ENCODE measurements at regions not wholly inside any gene's neighbourhood (a gene's known extent, or its start where the extent isn't known, plus 50 kb on each side); places are given as distances from the start of the nearest gene placed in this dataset.

DNA sequence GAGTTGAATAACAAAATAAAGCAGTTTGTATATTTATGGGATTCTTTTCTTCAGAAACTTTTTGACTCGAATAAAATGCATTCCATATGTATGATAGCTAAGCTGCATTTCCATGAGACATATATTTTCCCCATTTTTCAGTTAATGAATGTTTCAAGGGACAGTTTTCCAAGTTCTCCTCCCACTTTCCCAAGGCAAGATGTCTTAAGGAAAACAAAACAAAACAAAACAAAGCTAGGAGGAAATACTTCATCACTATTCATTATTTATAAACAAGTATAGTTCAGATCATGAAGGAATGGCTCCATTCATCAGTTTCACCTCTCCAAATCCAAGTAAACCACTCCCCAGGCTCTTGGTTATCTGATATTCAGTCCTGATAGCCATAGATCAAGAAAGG, 261.0 kb downstream of the WDR11 start:
- Histone ChIP-seq H3K9me3 (ENCODE audit: control insufficient read depth, insufficient read depth, low read length) (peaks cover 12% of the 10 kb centered on the region), H3K27me3 (ENCODE audit: control insufficient read depth, insufficient read depth, low read length) (no peaks in the 10 kb centered on the region), H3K27ac (ENCODE audit: low read depth, low read length) (no peak overlapping the region), H3K4me3 (ENCODE audit: low read depth, low read length) (no peak overlapping the region)
- DNase-seq (ENCODE audit: low read depth, low spot score), result no peak
- ChIA-PET CTCF (no interaction called here), POLR2A (no interaction called here)
- TF ChIP-seq, protein P1, sequence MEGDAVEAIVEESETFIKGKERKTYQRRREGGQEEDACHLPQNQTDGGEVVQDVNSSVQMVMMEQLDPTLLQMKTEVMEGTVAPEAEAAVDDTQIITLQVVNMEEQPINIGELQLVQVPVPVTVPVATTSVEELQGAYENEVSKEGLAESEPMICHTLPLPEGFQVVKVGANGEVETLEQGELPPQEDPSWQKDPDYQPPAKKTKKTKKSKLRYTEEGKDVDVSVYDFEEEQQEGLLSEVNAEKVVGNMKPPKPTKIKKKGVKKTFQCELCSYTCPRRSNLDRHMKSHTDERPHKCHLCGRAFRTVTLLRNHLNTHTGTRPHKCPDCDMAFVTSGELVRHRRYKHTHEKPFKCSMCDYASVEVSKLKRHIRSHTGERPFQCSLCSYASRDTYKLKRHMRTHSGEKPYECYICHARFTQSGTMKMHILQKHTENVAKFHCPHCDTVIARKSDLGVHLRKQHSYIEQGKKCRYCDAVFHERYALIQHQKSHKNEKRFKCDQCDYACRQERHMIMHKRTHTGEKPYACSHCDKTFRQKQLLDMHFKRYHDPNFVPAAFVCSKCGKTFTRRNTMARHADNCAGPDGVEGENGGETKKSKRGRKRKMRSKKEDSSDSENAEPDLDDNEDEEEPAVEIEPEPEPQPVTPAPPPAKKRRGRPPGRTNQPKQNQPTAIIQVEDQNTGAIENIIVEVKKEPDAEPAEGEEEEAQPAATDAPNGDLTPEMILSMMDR (IDR thresholded peaks at IDR 0.05; ENCODE audit: low read depth, low read length), result no peak

DNA sequence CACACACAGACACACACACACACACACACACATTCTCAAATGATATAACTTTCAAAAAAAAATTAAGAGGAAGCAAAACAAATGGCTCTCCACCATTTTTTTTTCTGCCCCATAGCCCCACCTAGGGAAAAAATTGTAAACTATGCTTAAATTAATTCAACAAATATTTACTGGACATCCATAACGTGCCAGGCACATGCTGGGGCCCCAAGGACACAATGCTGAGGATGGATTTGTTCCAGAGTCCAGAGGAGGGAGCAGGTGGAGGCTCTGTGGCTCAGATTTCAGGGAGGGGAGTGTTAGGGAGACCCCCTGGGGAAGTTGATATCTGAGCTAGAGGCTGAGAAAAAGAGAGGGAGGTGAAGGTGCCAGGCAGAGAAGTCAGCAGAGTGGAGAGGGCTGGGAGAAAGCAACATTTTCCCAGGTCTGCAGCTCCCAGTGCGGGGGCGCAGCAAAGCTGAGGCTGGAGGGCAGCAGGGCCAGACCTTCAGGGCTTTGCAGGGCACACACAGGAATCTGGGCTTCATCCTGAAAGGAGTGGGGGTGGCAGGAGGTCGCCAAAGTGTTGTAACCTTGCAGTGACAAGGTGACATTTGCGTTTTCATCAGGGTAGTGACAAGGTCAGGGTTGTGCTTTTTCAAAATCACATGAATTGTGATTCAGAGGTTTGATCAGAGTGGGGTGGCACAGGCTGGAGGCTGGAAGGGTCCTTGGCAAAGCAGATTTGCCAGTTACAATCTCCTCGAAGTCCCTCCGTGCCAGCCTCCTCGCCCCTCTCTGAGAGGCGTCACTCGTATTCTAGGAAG, 261.6 kb downstream of the WDR11 start:
- TF ChIP-seq, protein P1 (IDR thresholded peaks at IDR 0.05; ENCODE audit: low read depth, low read length), result no peak
- POLR2A ChIA-PET, result no interaction called here

DNA sequence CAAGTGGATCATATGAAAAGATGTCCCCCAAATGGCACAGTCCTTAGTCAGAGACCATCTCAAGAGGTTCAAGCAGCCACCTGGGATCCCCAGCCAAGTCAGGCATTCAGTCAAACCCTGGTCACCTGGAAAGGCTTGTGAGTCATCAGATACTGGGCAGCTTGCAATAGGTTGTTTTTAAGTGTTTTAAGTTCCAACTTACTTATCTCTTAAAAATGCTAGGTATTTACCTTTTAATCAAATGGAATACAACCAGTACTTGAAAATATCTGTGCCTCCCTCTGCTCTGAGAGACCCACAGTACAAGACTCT, 262.2 kb downstream of the WDR11 start:
- DNase-seq (ENCODE audit: low read depth, low spot score), result no peak
- Histone ChIP-seq H3K9me3 (ENCODE audit: control insufficient read depth, insufficient read depth, low read length) (peaks cover 12% of the 10 kb centered on the region), H3K4me3 (ENCODE audit: low read depth, low read length) (no peak overlapping the region), H3K27me3 (ENCODE audit: control insufficient read depth, insufficient read depth, low read length) (no peaks in the 10 kb centered on the region), H3K27ac (ENCODE audit: low read depth, low read length) (no peak overlapping the region)
- ChIA-PET CTCF (no interaction called here), POLR2A (no interaction called here)
- TF ChIP-seq, protein P1 (IDR thresholded peaks at IDR 0.05; ENCODE audit: low read depth, low read length), result no peak

More for the DNA sequence above, 261.6 kb downstream of the WDR11 start:
- no peak for DNase-seq (ENCODE audit: low read depth, low spot score)
- Histone ChIP-seq H3K9me3 (ENCODE audit: control insufficient read depth, insufficient read depth, low read length) (peaks cover 9% of the 10 kb centered on the region), H3K27me3 (ENCODE audit: control insufficient read depth, insufficient read depth, low read length) (no peaks in the 10 kb centered on the region), H3K27ac (ENCODE audit: low read depth, low read length) (no peak overlapping the region), H3K4me3 (ENCODE audit: low read depth, low read length) (no peak overlapping the region)
- CTCF ChIA-PET, result no interaction called here

- DNase-seq (ENCODE audit: low read depth, low spot score), result no peak
- TF ChIP-seq, protein P1 (IDR thresholded peaks at IDR 0.05; ENCODE audit: low read depth, low read length), result no peak
- CTCF ChIA-PET, result no interaction called here
- POLR2A ChIA-PET, result no interaction called here
- Histone ChIP-seq H3K27me3 (ENCODE audit: control insufficient read depth, insufficient read depth, low read length) (no peaks in the 10 kb centered on the region), H3K27ac (ENCODE audit: low read depth, low read length) (no peak overlapping the region), H3K9me3 (ENCODE audit: control insufficient read depth, insufficient read depth, low read length) (peaks cover 12% of the 10 kb centered on the region), H3K4me3 (ENCODE audit: low read depth, low read length) (no peak overlapping the region)
Observed at GRCh38 chr10:121113911-121114310, 262.7 kb downstream of the WDR11 start.

DNA sequence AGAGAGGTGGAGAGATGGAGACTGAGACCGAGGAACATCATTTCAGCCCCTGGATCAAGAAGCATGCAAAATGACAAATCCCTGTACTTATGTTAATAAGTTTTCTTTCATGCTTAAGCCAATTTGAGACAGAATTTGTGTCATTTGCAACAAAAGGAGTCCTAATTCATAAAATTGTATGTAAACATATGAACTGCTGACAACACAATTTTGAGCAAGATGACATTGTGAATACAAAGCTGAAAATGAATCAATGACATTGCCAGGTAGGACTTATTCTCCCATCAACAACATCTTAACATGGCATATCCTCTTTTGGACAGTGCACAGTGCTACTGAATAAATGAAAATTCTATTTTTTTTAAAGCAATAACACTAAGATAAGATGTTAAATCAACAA, 264.0 kb downstream of the WDR11 start:
- peaks cover 12% of the 10 kb centered on the region for H3K9me3 ChIP-seq (ENCODE audit: control insufficient read depth, insufficient read depth, low read length)
- no peak overlapping the region for H3K4me3 ChIP-seq (ENCODE audit: low read depth, low read length)
- DNase-seq (ENCODE audit: low read depth, low spot score), result no peak
- H3K27me3 ChIP-seq (ENCODE audit: control insufficient read depth, insufficient read depth, low read length), result no peaks in the 10 kb centered on the region
- ChIA-PET CTCF (no interaction called here), POLR2A (no interaction called here)
- no peak overlapping the region for H3K27ac ChIP-seq (ENCODE audit: low read depth, low read length)
- TF ChIP-seq, protein P1 (IDR thresholded peaks at IDR 0.05; ENCODE audit: low read depth, low read length), result no peak
